Right lobe of liver (tissue), 4 donors: ENCODE measurements at regions not wholly inside any gene's neighbourhood (a gene's known extent, or its start where the extent isn't known, plus 50 kb on each side); places are given as distances from the start of the nearest gene placed in this dataset.

Source experiments
- POLR2A ChIP-seq: fragments of 450-650 bp; IDR thresholded peaks from one replicate; pipeline ENCODE4 v1.6.1; 2017; ENCODE audit warnings: antibody characterized with exemption, mild to moderate bottlenecking
- TF ChIP-seq, protein P1 (sequence below), 4 donors: fragments of 200-600 bp in 3 of 4; fragments of 450-650 bp in 1 of 4; IDR thresholded peaks; one replicate each; pipeline versions ENCODE4 v1.5.1 to v1.8.0; 2016 to 2022; ENCODE audit warnings: antibody characterized with exemption in 4 of 4, mild to moderate bottlenecking in 2 of 4
- donor health status: DM: no; HTN: no; CAD: no.
- donor health status: DM: no; HTN: no; CAD: no.
- donor health status: DM: no; HTN: yes; CAD: no.

DNA sequence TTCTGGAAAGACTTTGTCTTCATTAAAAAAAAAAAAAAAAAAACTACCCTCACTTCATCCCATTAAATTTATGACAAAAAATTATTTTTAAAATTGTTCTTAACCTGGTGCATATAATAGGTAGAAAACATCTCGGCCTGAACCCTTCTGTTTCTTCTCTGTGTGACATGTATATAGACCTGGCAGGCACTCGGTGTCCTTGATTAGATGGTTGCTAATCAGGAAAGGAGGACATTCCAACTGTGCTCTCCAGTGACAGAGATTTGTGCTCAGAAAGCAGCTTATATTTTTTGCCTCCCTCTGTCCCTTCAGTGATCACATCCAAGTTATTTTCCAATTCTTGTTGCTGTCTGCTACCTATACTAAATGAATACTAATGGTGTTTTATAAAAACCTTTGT is 355.6 kb downstream of the CBLL2 start:
- TF ChIP-seq, protein P1, sequence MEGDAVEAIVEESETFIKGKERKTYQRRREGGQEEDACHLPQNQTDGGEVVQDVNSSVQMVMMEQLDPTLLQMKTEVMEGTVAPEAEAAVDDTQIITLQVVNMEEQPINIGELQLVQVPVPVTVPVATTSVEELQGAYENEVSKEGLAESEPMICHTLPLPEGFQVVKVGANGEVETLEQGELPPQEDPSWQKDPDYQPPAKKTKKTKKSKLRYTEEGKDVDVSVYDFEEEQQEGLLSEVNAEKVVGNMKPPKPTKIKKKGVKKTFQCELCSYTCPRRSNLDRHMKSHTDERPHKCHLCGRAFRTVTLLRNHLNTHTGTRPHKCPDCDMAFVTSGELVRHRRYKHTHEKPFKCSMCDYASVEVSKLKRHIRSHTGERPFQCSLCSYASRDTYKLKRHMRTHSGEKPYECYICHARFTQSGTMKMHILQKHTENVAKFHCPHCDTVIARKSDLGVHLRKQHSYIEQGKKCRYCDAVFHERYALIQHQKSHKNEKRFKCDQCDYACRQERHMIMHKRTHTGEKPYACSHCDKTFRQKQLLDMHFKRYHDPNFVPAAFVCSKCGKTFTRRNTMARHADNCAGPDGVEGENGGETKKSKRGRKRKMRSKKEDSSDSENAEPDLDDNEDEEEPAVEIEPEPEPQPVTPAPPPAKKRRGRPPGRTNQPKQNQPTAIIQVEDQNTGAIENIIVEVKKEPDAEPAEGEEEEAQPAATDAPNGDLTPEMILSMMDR (IDR thresholded peaks at IDR 0.05), result no peak
- TF ChIP-seq POLR2A, result no peak
